Uterus (tissue), 3 donors: ENCODE measurements at regions not wholly inside any gene's neighbourhood (a gene's known extent, or its start where the extent isn't known, plus 50 kb on each side); places are given as distances from the start of the nearest gene placed in this dataset.
"Not testable (repeated sequence)": the region's sequence is repeated elsewhere in the genome, so short reads cannot be mapped to it uniquely, and the experiment has no call there.

Experiments
- DNase-seq, 2 donors: peaks; one replicate each; pipeline ENCODE4 v3.0.0-alpha.2; 2019 to 2020
- H3K27ac ChIP-seq, 2 donors: fragments of 200-600 bp; sonication (generic); 1 replicate in 1 of 2; 2 replicates in 1 of 2; pipeline ENCODE4 v1.5.1; 2016 to 2018
- H3K27me3 ChIP-seq, 2 donors: fragments of 200-600 bp; sonication (generic); one replicate each; pipeline ENCODE4 v1.5.1; 2018 to 2019; ENCODE audit warnings: control low read depth in 1 of 2
- H3K36me3 ChIP-seq, 2 donors: fragments of 200-600 bp; sonication (generic); one replicate each; pipeline ENCODE4 v1.5.1; 2019; ENCODE audit warnings: control low read depth in 1 of 2
- H3K4me1 ChIP-seq, 2 donors: fragments of 200-600 bp; sonication (generic); one replicate each; pipeline ENCODE4 v1.5.1; 2018 to 2019; ENCODE audit warnings: control low read depth in 1 of 2
- H3K4me3 ChIP-seq, 2 donors: fragments of 200-600 bp; sonication (generic); 1 replicate in 1 of 2; 2 replicates in 1 of 2; pipeline ENCODE4 v1.5.1; 2018 to 2019; ENCODE audit warnings: mild to moderate bottlenecking in 1 of 2
- H3K9me3 ChIP-seq, 2 donors: fragments of 200-600 bp; sonication (generic); one replicate each; pipeline ENCODE4 v1.5.1; 2019; ENCODE audit warnings: control low read depth in 1 of 2
- CTCF ChIP-seq, 4 experiments: fragments of 200-600 bp in 2 of 4; fragments of 450-650 bp in 2 of 4; sonication (generic) in 2 of 4; IDR thresholded peaks; one replicate each; pipeline ENCODE4 v1.5.1; 2016 to 2019; ENCODE audit warnings: antibody characterized with exemption in 4 of 4, mild to moderate bottlenecking in 2 of 4, moderate library complexity in 1 of 4
- POLR2A ChIP-seq, 2 donors: fragments of 450-650 bp; IDR thresholded peaks; one replicate each; pipeline ENCODE4 v1.6.1; 2016; ENCODE audit warnings: antibody characterized with exemption in 2 of 2, mild to moderate bottlenecking in 1 of 2, moderate library complexity in 1 of 2
- intact Hi-C: fragments of 100-400 bp; cut with DNase I; formaldehyde crosslinking; loops from one replicate; pipeline ENCODE4 v1.15.1; 2023; ENCODE audit warnings: low total_unique reads
- donor health status: DM: yes; HTN: yes; CAD: no.

- intact Hi-C loops, result no loop called here
- H3K27ac ChIP-seq, result no peak overlapping the region
- H3K4me1 ChIP-seq, result no peaks in the 10 kb centered on the region
- no peak overlapping the region for H3K4me3 ChIP-seq
- no peak for DNase-seq
- no peaks in the 10 kb centered on the region for H3K9me3 ChIP-seq
- TF ChIP-seq POLR2A (IDR thresholded peaks at IDR 0.05), result no peak
- TF ChIP-seq CTCF (IDR thresholded peaks at IDR 0.05), result no peak
- no peaks in the 10 kb centered on the region for H3K36me3 ChIP-seq
- no peaks in the 10 kb centered on the region for H3K27me3 ChIP-seq
Observed at GRCh38 chr3:80649170-80649569, 881.4 kb upstream of the ROBO1 start.

GRCh38 chr3:80643421-80643820, 875.6 kb upstream of the ROBO1 start:
- no peak for DNase-seq
- Histone ChIP-seq H3K27me3 (no peaks in the 10 kb centered on the region), H3K4me3 (no peak overlapping the region), H3K36me3 (no peaks in the 10 kb centered on the region), H3K9me3 (no peaks in the 10 kb centered on the region), H3K4me1 (no peaks in the 10 kb centered on the region), H3K27ac (no peak overlapping the region)
- TF ChIP-seq POLR2A (IDR thresholded peaks at IDR 0.05), result no peak
- intact Hi-C loops, result no loop called here

GRCh38 chr3:80618295-80619256, 850.8 kb upstream of the ROBO1 start:
- no peak overlapping the region for H3K4me3 ChIP-seq
- H3K27ac ChIP-seq, result no peak overlapping the region
- H3K9me3 ChIP-seq, result no peaks in the 10 kb centered on the region
- no peaks in the 10 kb centered on the region for H3K27me3 ChIP-seq
- no peak for DNase-seq
- no peaks in the 10 kb centered on the region for H3K4me1 ChIP-seq
- no peaks in the 10 kb centered on the region for H3K36me3 ChIP-seq
- no peak for TF ChIP-seq CTCF (IDR thresholded peaks at IDR 0.05)
- no peak for TF ChIP-seq POLR2A (IDR thresholded peaks at IDR 0.05)
- intact Hi-C loops, result no loop called here

GRCh38 chr3:80612366-80612765, 844.6 kb upstream of the ROBO1 start:
- Histone ChIP-seq H3K36me3 (no peaks in the 10 kb centered on the region), H3K27me3 (no peaks in the 10 kb centered on the region), H3K27ac (no peak overlapping the region), H3K4me3 (no peak overlapping the region), H3K4me1 (no peaks in the 10 kb centered on the region), H3K9me3 (no peaks in the 10 kb centered on the region)
- no peak for DNase-seq
- intact Hi-C loops, result no loop called here
- TF ChIP-seq CTCF (IDR thresholded peaks at IDR 0.05), result no peak
- no peak for TF ChIP-seq POLR2A (IDR thresholded peaks at IDR 0.05)

GRCh38 chr3:80608072-80608471, 840.3 kb upstream of the ROBO1 start:
- DNase-seq, H3K4me3 ChIP-seq, H3K27ac ChIP-seq, intact Hi-C loops, H3K36me3 ChIP-seq, H3K4me1 ChIP-seq, H3K9me3 ChIP-seq, H3K27me3 ChIP-seq: not testable (repeated sequence)

- H3K9me3 ChIP-seq, result no peaks in the 10 kb centered on the region
- no peak overlapping the region for H3K4me3 ChIP-seq
- no peak for TF ChIP-seq POLR2A (IDR thresholded peaks at IDR 0.05)
- no peak for TF ChIP-seq CTCF (IDR thresholded peaks at IDR 0.05)
- no peak for DNase-seq
- H3K27me3 ChIP-seq, result no peaks in the 10 kb centered on the region
- no peaks in the 10 kb centered on the region for H3K4me1 ChIP-seq
- H3K27ac ChIP-seq, result no peak overlapping the region
- intact Hi-C loops, result no loop called here
- no peaks in the 10 kb centered on the region for H3K36me3 ChIP-seq
Observed at GRCh38 chr3:80606073-80606472, 838.3 kb upstream of the ROBO1 start.
